Coronary artery (tissue), 2 donors: ENCODE measurements at regions not wholly inside any gene's neighbourhood (a gene's known extent, or its start where the extent isn't known, plus 50 kb on each side); places are given as distances from the start of the nearest gene placed in this dataset.

ENCODE experiments used
- DNase-seq: peaks from one replicate; pipeline ENCODE4 v3.0.0-alpha.2; 2017; ENCODE audit warnings: low spot score
- H3K27ac ChIP-seq, 2 donors: fragments of 200-600 bp; sonication (generic); one replicate each; pipeline ENCODE4 v1.5.1; 2016 to 2019
- H3K4me3 ChIP-seq: fragments of 200-600 bp; sonication (generic); 2 replicates; pipeline ENCODE4 v1.5.1; 2016; ENCODE audit warnings: mild to moderate bottlenecking, moderate library complexity
- CTCF ChIP-seq: fragments of 200-600 bp; sonication (generic); IDR thresholded peaks from one replicate; pipeline ENCODE4 v1.5.1; 2019; ENCODE audit warnings: antibody characterized with exemption

DNA sequence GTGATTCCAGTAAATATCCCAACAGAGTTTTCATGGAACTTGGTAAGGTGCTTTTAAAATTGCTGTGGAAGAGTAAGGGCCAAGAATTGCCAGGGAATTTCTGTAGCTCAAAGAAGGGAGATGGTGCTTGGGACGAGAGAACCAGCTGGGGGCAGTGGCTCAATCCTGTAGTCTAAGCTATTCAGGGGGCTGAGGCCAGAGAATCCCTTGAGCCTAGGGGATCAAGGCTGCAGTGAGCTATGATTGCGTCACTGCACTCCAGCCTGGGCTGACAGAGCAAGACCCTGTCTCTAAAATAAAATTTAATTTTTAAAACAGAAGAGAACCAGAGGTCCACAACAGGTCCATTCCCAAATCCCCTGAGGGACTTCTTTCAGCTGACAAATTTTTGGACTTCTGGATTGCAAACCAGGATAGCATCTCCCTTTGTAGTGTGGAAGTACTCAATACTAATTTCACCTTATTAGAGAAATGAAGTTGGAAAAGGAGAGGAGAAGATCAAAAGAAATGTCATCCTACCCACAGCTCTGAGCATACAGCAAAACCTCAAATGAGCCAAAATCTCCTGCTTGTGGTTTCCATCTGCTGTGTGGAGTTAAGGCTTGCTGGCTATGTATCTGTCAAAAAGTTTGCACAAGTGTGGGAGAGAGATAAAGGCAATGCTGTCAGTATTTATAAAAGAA lies 59.2 kb upstream of the CLPB start:
- TF ChIP-seq CTCF: no peak
- Histone ChIP-seq H3K27ac (no peak overlapping the region), H3K4me3 (no peak overlapping the region)
- no peak for DNase-seq

- H3K27ac ChIP-seq: no peak overlapping the region
- DNase-seq: no peak
- no peak for TF ChIP-seq CTCF
- H3K4me3 ChIP-seq: no peak overlapping the region
Observed at GRCh38 chr11:72491001-72491400, 56.7 kb upstream of the CLPB start.
